HCT116 (cell line): ENCODE measurements at regions not wholly inside any gene's neighbourhood (a gene's known extent, or its start where the extent isn't known, plus 50 kb on each side); places are given as distances from the start of the nearest gene placed in this dataset.

Experiments
- ATAC-seq: fragments of 200-7000 bp; cut with Tn5 transposase; 2 replicates; pipeline ENCODE4 v1.9.1; 2020; ENCODE audit warnings: mild to moderate bottlenecking, moderate library complexity
- BruUV-seq: library from RNA; stranded (reverse); fragments of 400-500 nt; replicated peaks from 2 replicates; lab custom pipeline; 2021; lab: Mats Ljungman, UMichigan
- CTCF ChIA-PET: fragments of 300-600 bp; sonication (Branson Sonifier 250); formaldehyde crosslinking; loops from one replicate; lab custom pipeline; 2021; ENCODE audit warnings: antibody characterized with exemption; lab: Charles Lee
- POLR2A ChIA-PET: fragments of 300-600, 350-600 bp; sonication (Branson Sonifier 250); formaldehyde crosslinking; loops from one replicate; lab custom pipeline; 2021; ENCODE audit warnings: antibody characterized with exemption; lab: Charles Lee
- RAD21 ChIA-PET, 2 experiments: fragments of 300-600 bp; sonication (Branson Sonifier 250); formaldehyde crosslinking; loops; one replicate each; lab custom pipeline; 2023; ENCODE audit warnings: low total read pairs in 2 of 2; ENCODE audit not compliant: uncharacterized antibody in 2 of 2, unreplicated experiment in 2 of 2, low non-redundant PET in 1 of 2; lab: Charles Lee
- DNase-seq: peaks from one replicate; pipeline ENCODE4 v3.0.0-alpha.2; 2010; ENCODE audit warnings: low read depth, low spot score
- H2AFZ ChIP-seq: fragments of 200-600 bp; shearing (Covaris generic), sonication (generic); 2 replicates; pipeline ENCODE4 v1.6.1; 2017; ENCODE audit warnings: low read depth, mixed run types, mixed read lengths, antibody characterized with exemption, low read length; ENCODE audit not compliant: poor library complexity, severe bottlenecking
- H3K27ac ChIP-seq: 2 replicates; pipeline ENCODE4 v1.5.1; 2012; ENCODE audit warnings: low read depth, low read length
- H3K27me3 ChIP-seq: fragments of 200-600 bp; sonication (generic); 2 replicates; pipeline ENCODE4 v1.6.1; 2016; ENCODE audit warnings: mixed run types, low read length, mixed read lengths; ENCODE audit not compliant: insufficient read depth
- H3K36me3 ChIP-seq, 2 experiments: fragments of 200-500 bp in 1 of 2; fragments of 200-600 bp in 1 of 2; sonication (Bioruptor generic) in 1 of 2; sonication (generic) in 1 of 2; 2 replicates each; pipeline versions ENCODE4 v1.5.1 to v1.6.1; 2014 to 2016; ENCODE audit warnings: low read length in 2 of 2, inconsistent platforms in 1 of 2, mixed read lengths in 1 of 2, mixed run types in 1 of 2; ENCODE audit not compliant: insufficient read depth in 2 of 2, control insufficient read depth in 1 of 2
- H3K4me1 ChIP-seq, 2 experiments: fragments of 200-600 bp in 1 of 2; sonication (generic) in 1 of 2; 2 replicates each; pipeline versions ENCODE4 v1.5.1 to v1.6.1; 2012 to 2017; ENCODE audit warnings: low read length in 2 of 2, inconsistent platforms in 1 of 2, mild to moderate bottlenecking in 1 of 2, mixed read lengths in 1 of 2, mixed run types in 1 of 2, moderate library complexity in 1 of 2; ENCODE audit not compliant: insufficient read depth in 2 of 2, control insufficient read depth in 1 of 2
- H3K4me2 ChIP-seq: fragments of 200-600 bp; sonication (generic); 2 replicates; pipeline ENCODE4 v1.6.1; 2017; ENCODE audit warnings: mixed run types, low read length, mixed read lengths
- H3K4me3 ChIP-seq, 2 experiments: fragments of 200-600 bp in 1 of 2; sonication (generic) in 1 of 2; replicated peaks in 1 of 2; 2 replicates each; pipeline ENCODE4 v1.5.1; 2011 to 2016; ENCODE audit warnings: low read length in 2 of 2, control low read depth in 1 of 2, low read depth in 1 of 2, mild to moderate bottlenecking in 1 of 2, mixed read lengths in 1 of 2, mixed run types in 1 of 2
- H3K79me2 ChIP-seq: fragments of 200-600 bp; sonication (generic); 2 replicates; pipeline ENCODE4 v1.6.1; 2017; ENCODE audit warnings: mild to moderate bottlenecking, mixed run types, low read length, moderate library complexity, mixed read lengths; ENCODE audit not compliant: insufficient read depth
- H3K9ac ChIP-seq: fragments of 200-600 bp; sonication (generic); 2 replicates; pipeline ENCODE4 v1.6.1; 2016; ENCODE audit warnings: low read length, mixed read lengths
- H3K9me2 ChIP-seq: fragments of 200-600 bp; sonication (generic), shearing (Covaris generic); 2 replicates; pipeline ENCODE4 v1.6.1; 2017; ENCODE audit warnings: mixed run types, mild to moderate bottlenecking, moderate library complexity; ENCODE audit not compliant: insufficient read depth
- H3K9me3 ChIP-seq, 2 experiments: fragments of 200-500 bp in 1 of 2; fragments of 200-600 bp in 1 of 2; sonication (Bioruptor generic) in 1 of 2; sonication (generic) in 1 of 2; 2 replicates each; pipeline ENCODE4 v1.6.1; 2014 to 2017; ENCODE audit warnings: low read length in 2 of 2, mixed read lengths in 2 of 2, inconsistent platforms in 1 of 2, low read depth in 1 of 2, mild to moderate bottlenecking in 1 of 2, mixed run types in 1 of 2, moderate library complexity in 1 of 2; ENCODE audit not compliant: control insufficient read depth in 1 of 2, insufficient read depth in 1 of 2
- H4K20me1 ChIP-seq: fragments of 200-600 bp; sonication (generic), shearing (Covaris generic); 2 replicates; pipeline ENCODE4 v1.6.1; 2017; ENCODE audit warnings: mixed run types, mild to moderate bottlenecking, moderate library complexity; ENCODE audit not compliant: insufficient read depth
- CBX3 ChIP-seq: IDR thresholded peaks from 2 replicates; pipeline ENCODE4 v1.6.1; 2012; ENCODE audit warnings: low read depth
- EGR1 ChIP-seq: IDR thresholded peaks from 2 replicates; pipeline ENCODE4 v1.6.1; 2012; ENCODE audit warnings: low read depth
- ELF1 ChIP-seq: IDR thresholded peaks from 2 replicates; pipeline ENCODE4 v1.6.1; 2012; ENCODE audit warnings: low read depth, borderline replicate concordance
- EZH2 ChIP-seq: fragments of 200-600 bp; sonication (generic); IDR thresholded peaks from 2 replicates; pipeline ENCODE4 v1.6.1; 2017; ENCODE audit warnings: antibody characterized with exemption, mixed run types
- FOSL1 ChIP-seq: IDR thresholded peaks from 2 replicates; pipeline ENCODE4 v1.6.1; 2012; ENCODE audit warnings: low read depth
- JUND ChIP-seq: IDR thresholded peaks from 2 replicates; pipeline ENCODE4 v1.6.1; 2012
- POLR2A ChIP-seq: IDR thresholded peaks from 2 replicates; pipeline ENCODE4 v1.7.0; 2011; ENCODE audit warnings: borderline replicate concordance; ENCODE audit not compliant: insufficient read depth, insufficient read length; ENCODE audit errors: extremely low read depth
- POLR2AphosphoS5 ChIP-seq: IDR thresholded peaks from 2 replicates; pipeline ENCODE4 v1.6.1; 2011; ENCODE audit warnings: mild to moderate bottlenecking, low read depth, low read length, moderate library complexity
- SP1 ChIP-seq: IDR thresholded peaks from 2 replicates; pipeline ENCODE4 v1.6.1; 2012; ENCODE audit warnings: low read depth
- SRF ChIP-seq: IDR thresholded peaks from 2 replicates; pipeline ENCODE4 v1.6.1; 2012; ENCODE audit warnings: low read depth
- TCF7L2 ChIP-seq: IDR thresholded peaks from 2 replicates; pipeline ENCODE4 v1.7.0; 2011; ENCODE audit warnings: borderline replicate concordance, inconsistent platforms; ENCODE audit not compliant: insufficient read depth, insufficient read length; ENCODE audit errors: extremely low read depth
- YY1 ChIP-seq: IDR thresholded peaks from 2 replicates; pipeline ENCODE4 v1.6.1; 2011; ENCODE audit warnings: low read length, low read depth, moderate library complexity, mild to moderate bottlenecking; ENCODE audit not compliant: insufficient replicate concordance; ENCODE audit errors: extremely low read depth
- ZFX ChIP-seq: fragments of 450-650 bp; IDR thresholded peaks from 2 replicates; pipeline ENCODE4 v1.6.1; 2017
- intact Hi-C: fragments of 100-400 bp; cut with micrococcal nuclease; formaldehyde crosslinking; loops from 2 replicates; pipeline ENCODE4 v1.10.0; 2022
- TF ChIP-seq, protein P1 (sequence below): IDR thresholded peaks from 2 replicates; pipeline ENCODE4 v1.6.1; 2012; ENCODE audit warnings: low read depth
- TF ChIP-seq, protein P2 (sequence below): IDR thresholded peaks from 2 replicates; pipeline ENCODE4 v1.6.1; 2011; ENCODE audit warnings: mild to moderate bottlenecking, low read length, moderate library complexity; ENCODE audit not compliant: insufficient replicate concordance; ENCODE audit errors: extremely low read depth
- TF ChIP-seq, protein P3 (sequence below): IDR thresholded peaks from 2 replicates; pipeline ENCODE4 v1.6.1; 2012
- TF ChIP-seq, protein P4 (sequence below), 3 experiments: fragments of 200-600 bp in 1 of 3; sonication (generic) in 1 of 3; IDR thresholded peaks in 2 of 3; conservative IDR thresholded peaks in 1 of 3; 2 replicates each; pipeline ENCODE4 v1.5.1; 2012 to 2017; ENCODE audit warnings: low read depth in 2 of 3, low read length in 2 of 3, antibody characterized with exemption in 1 of 3, borderline replicate concordance in 1 of 3, control low read depth in 1 of 3, mild to moderate bottlenecking in 1 of 3, mixed read lengths in 1 of 3, mixed run types in 1 of 3, moderate library complexity in 1 of 3; ENCODE audit not compliant: insufficient read depth in 1 of 3

DNA sequence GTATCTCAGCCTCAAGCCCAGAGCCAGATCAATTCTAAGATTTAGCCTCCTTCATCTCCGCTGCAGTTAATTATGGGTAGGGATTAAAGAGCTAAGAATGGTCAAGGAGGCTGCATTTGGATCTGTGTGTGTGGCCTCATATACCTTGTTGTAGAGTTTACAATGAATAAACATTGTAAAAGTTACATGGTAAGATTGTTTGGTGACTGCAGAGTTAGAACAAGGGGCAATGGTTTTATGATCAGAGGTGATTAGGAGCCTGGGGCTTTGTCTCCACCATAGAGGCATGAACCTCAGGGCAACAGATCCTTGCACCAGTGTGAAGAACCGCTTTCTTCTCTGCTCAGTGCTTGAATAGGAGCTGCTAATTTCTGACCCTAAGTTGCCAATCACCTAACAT, 77.0 kb upstream of the MARK1 start:
- no peak for DNase-seq
- Histone ChIP-seq H3K4me1 (no peaks in the 10 kb centered on the region), H3K27me3 (0 out of 2 replicates have a peak, but pooled peaks cover 3% of the 10 kb centered on the region), H3K27ac (no peak overlapping the region), H4K20me1 (no peaks in the 10 kb centered on the region), H3K4me3 (no peak overlapping the region), H3K4me2 (no peak overlapping the region), H3K9me2 (no peaks in the 10 kb centered on the region), H3K9me3 (no peaks in the 10 kb centered on the region), H2AFZ (no peak overlapping the region), H3K36me3 (no peaks in the 10 kb centered on the region), H3K79me2 (no peaks in the 10 kb centered on the region)
- intact Hi-C loops, result no loop called here
- POLR2A ChIA-PET, result no interaction called here
- no peak for ATAC-seq
- BruUV-seq, result no TSS peak
- TF ChIP-seq CBX3 (no peak), EGR1 (no peak), JUND (no peak), POLR2AphosphoS5 (no peak), FOSL1 (no peak), POLR2A (no peak), SP1 (no peak), YY1 (no peak), EZH2 (no peak), TCF7L2 (no peak), ZFX (no peak), SRF (no peak), ELF1 (no peak)
- TF ChIP-seq, protein P1, sequence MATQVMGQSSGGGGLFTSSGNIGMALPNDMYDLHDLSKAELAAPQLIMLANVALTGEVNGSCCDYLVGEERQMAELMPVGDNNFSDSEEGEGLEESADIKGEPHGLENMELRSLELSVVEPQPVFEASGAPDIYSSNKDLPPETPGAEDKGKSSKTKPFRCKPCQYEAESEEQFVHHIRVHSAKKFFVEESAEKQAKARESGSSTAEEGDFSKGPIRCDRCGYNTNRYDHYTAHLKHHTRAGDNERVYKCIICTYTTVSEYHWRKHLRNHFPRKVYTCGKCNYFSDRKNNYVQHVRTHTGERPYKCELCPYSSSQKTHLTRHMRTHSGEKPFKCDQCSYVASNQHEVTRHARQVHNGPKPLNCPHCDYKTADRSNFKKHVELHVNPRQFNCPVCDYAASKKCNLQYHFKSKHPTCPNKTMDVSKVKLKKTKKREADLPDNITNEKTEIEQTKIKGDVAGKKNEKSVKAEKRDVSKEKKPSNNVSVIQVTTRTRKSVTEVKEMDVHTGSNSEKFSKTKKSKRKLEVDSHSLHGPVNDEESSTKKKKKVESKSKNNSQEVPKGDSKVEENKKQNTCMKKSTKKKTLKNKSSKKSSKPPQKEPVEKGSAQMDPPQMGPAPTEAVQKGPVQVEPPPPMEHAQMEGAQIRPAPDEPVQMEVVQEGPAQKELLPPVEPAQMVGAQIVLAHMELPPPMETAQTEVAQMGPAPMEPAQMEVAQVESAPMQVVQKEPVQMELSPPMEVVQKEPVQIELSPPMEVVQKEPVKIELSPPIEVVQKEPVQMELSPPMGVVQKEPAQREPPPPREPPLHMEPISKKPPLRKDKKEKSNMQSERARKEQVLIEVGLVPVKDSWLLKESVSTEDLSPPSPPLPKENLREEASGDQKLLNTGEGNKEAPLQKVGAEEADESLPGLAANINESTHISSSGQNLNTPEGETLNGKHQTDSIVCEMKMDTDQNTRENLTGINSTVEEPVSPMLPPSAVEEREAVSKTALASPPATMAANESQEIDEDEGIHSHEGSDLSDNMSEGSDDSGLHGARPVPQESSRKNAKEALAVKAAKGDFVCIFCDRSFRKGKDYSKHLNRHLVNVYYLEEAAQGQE, result no peak
- TF ChIP-seq, protein P2, sequence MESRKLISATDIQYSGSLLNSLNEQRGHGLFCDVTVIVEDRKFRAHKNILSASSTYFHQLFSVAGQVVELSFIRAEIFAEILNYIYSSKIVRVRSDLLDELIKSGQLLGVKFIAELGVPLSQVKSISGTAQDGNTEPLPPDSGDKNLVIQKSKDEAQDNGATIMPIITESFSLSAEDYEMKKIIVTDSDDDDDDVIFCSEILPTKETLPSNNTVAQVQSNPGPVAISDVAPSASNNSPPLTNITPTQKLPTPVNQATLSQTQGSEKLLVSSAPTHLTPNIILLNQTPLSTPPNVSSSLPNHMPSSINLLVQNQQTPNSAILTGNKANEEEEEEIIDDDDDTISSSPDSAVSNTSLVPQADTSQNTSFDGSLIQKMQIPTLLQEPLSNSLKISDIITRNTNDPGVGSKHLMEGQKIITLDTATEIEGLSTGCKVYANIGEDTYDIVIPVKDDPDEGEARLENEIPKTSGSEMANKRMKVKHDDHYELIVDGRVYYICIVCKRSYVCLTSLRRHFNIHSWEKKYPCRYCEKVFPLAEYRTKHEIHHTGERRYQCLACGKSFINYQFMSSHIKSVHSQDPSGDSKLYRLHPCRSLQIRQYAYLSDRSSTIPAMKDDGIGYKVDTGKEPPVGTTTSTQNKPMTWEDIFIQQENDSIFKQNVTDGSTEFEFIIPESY, result no peak
- TF ChIP-seq, protein P3, sequence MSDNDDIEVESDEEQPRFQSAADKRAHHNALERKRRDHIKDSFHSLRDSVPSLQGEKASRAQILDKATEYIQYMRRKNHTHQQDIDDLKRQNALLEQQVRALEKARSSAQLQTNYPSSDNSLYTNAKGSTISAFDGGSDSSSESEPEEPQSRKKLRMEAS, result no peak
- TF ChIP-seq, protein P4, sequence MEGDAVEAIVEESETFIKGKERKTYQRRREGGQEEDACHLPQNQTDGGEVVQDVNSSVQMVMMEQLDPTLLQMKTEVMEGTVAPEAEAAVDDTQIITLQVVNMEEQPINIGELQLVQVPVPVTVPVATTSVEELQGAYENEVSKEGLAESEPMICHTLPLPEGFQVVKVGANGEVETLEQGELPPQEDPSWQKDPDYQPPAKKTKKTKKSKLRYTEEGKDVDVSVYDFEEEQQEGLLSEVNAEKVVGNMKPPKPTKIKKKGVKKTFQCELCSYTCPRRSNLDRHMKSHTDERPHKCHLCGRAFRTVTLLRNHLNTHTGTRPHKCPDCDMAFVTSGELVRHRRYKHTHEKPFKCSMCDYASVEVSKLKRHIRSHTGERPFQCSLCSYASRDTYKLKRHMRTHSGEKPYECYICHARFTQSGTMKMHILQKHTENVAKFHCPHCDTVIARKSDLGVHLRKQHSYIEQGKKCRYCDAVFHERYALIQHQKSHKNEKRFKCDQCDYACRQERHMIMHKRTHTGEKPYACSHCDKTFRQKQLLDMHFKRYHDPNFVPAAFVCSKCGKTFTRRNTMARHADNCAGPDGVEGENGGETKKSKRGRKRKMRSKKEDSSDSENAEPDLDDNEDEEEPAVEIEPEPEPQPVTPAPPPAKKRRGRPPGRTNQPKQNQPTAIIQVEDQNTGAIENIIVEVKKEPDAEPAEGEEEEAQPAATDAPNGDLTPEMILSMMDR (IDR thresholded peaks at IDR 0.05 in 2 of 3, conservative IDR thresholded peaks at IDR 0.05 in 1 of 3; ENCODE audit: borderline replicate concordance in 1 of 3, insufficient read depth in 1 of 3, low read depth in 2 of 3, low read length in 2 of 3), result no peak
- TF ChIP-seq, all 23 proteins: peak for 0
- H3K9ac ChIP-seq, result no peak overlapping the region
- RAD21 ChIA-PET, result no interaction called here
- CTCF ChIA-PET, result no interaction called here
